K562 (cell line): ENCODE measurements at regions not wholly inside any gene's neighbourhood (a gene's known extent, or its start where the extent isn't known, plus 50 kb on each side); places are given as distances from the start of the nearest gene placed in this dataset.

Experiments used
- ATAC-seq: fragments of 200-7000 bp; cut with Tn5 transposase; 3 replicates; pipeline ENCODE4 v1.9.1; 2020; ENCODE audit warnings: moderate library complexity
- BruUV-seq: library from RNA; stranded (reverse); fragments of 400-500 nt; replicated peaks from 2 replicates; lab custom pipeline; 2021; lab: Mats Ljungman, UMichigan
- CTCF ChIA-PET: fragments of 300-600 bp; formaldehyde crosslinking; extraction: SDS; loops from one replicate; lab custom pipeline; 2021; ENCODE audit warnings: low intra/inter-chr PET ratio; lab: Yijun Ruan, JAX
- POLR2A ChIA-PET: fragments of 300-600, 350-650 bp; sonication (Branson Sonifier 250); formaldehyde crosslinking; extraction: SDS; loops from one replicate; lab custom pipeline; 2021; ENCODE audit warnings: antibody characterized with exemption, inconsistent platforms; lab: Yijun Ruan, JAX
- DNase-seq, 4 experiments: peaks; one replicate each; pipeline versions ENCODE4 v3.0.0 to v3.0.0-alpha.2; 2011 to 2018; ENCODE audit warnings: low spot score in 3 of 4, mixed read lengths in 3 of 4; ENCODE audit errors: extremely low read depth in 1 of 4
- FAIRE-seq: peaks from 2 replicates; lab custom pipeline; 2011; peaks lifted over from hg19 to GRCh38; lab: Jason Lieb, UNC
- H2AFZ ChIP-seq: 2 replicates; pipeline ENCODE4 v1.6.0; 2011; ENCODE audit warnings: low read depth, low read length, control low read depth, inconsistent platforms
- H3K27ac ChIP-seq: fragments of 200-600 bp; 3 replicates; pipeline ENCODE4 v1.8.0; 2011; ENCODE audit warnings: low read depth, mild to moderate bottlenecking, control low read depth, inconsistent platforms, low read length, moderate library complexity, mixed read lengths; ENCODE audit errors: extremely low read depth
- H3K27me3 ChIP-seq, 2 experiments: fragments of 300-600 bp in 1 of 2; 2 replicates in 1 of 2; 3 replicates in 1 of 2; pipeline versions ENCODE4 v1.6.0 to v1.8.0; 2011; ENCODE audit warnings: inconsistent platforms in 2 of 2, low read length in 2 of 2, mild to moderate bottlenecking in 1 of 2, mixed read lengths in 1 of 2, moderate library complexity in 1 of 2; ENCODE audit not compliant: control insufficient read depth in 2 of 2, insufficient read depth in 2 of 2
- H3K36me3 ChIP-seq: fragments of 300-600 bp; 3 replicates; pipeline ENCODE4 v1.8.0; 2011; ENCODE audit warnings: mild to moderate bottlenecking, low read length, inconsistent platforms; ENCODE audit not compliant: control insufficient read depth, insufficient read depth
- H3K4me1 ChIP-seq, 2 experiments: fragments of 200-600 bp in 1 of 2; replicated peaks in 1 of 2; 2 replicates in 1 of 2; 3 replicates in 1 of 2; pipeline versions ENCODE4 v1.5.1 to v1.8.0; 2011; ENCODE audit warnings: inconsistent platforms in 2 of 2, low read length in 2 of 2, mild to moderate bottlenecking in 1 of 2, mixed read lengths in 1 of 2, moderate library complexity in 1 of 2; ENCODE audit not compliant: control insufficient read depth in 2 of 2, insufficient read depth in 2 of 2
- H3K4me2 ChIP-seq: 2 replicates; pipeline ENCODE4 v1.6.1; 2011; ENCODE audit warnings: low read length, control low read depth, inconsistent platforms, mixed read lengths; ENCODE audit not compliant: insufficient read depth
- H3K4me3 ChIP-seq: fragments of 200-600 bp; sonication (generic), shearing (Covaris generic); 2 replicates; pipeline ENCODE4 v1.5.1; 2016; ENCODE audit warnings: control low read depth, inconsistent platforms
- H3K79me2 ChIP-seq: fragments of 200-600 bp; 3 replicates; pipeline ENCODE4 v1.8.0; 2011; ENCODE audit warnings: low read length, inconsistent platforms; ENCODE audit not compliant: control insufficient read depth, insufficient read depth
- H3K9ac ChIP-seq, 2 experiments: 2 replicates each; pipeline versions ENCODE4 v1.6.0 to v1.6.1; 2011; ENCODE audit warnings: low read depth in 2 of 2, low read length in 2 of 2, control low read depth in 1 of 2, inconsistent platforms in 1 of 2, mild to moderate bottlenecking in 1 of 2, mixed read lengths in 1 of 2; ENCODE audit not compliant: insufficient read depth in 1 of 2
- H3K9me1 ChIP-seq: one replicate; pipeline ENCODE4 v1.6.0; 2011; ENCODE audit warnings: inconsistent platforms, mild to moderate bottlenecking, low read length, moderate library complexity; ENCODE audit not compliant: control insufficient read depth, insufficient read depth
- H3K9me3 ChIP-seq: replicated peaks from 2 replicates; pipeline ENCODE4 v1.5.1; 2011; ENCODE audit warnings: low read depth, low read length, inconsistent platforms; ENCODE audit not compliant: control insufficient read depth, insufficient read depth
- H4K20me1 ChIP-seq: replicated peaks from 2 replicates; pipeline ENCODE4 v1.6.1; 2011; ENCODE audit warnings: low read length, inconsistent platforms, mixed read lengths; ENCODE audit not compliant: control insufficient read depth, insufficient read depth
- CBFB ChIP-seq: sonication (generic); formaldehyde crosslinking; IDR thresholded peaks from 2 replicates; pipeline ENCODE4 v1.4.0; 2020; ENCODE audit warnings: mild to moderate bottlenecking, missing genetic modification reagents
- DPF2 ChIP-seq: fragments of 450-650 bp; IDR thresholded peaks from 2 replicates; pipeline ENCODE4 v1.6.1; 2016
- FOXO4 ChIP-seq: fragments of 450-650 bp; formaldehyde crosslinking; IDR thresholded peaks from 2 replicates; pipeline ENCODE4 v1.4.0; 2020; ENCODE audit warnings: mild to moderate bottlenecking, moderate library complexity
- GTF2F1 ChIP-seq: IDR thresholded peaks from 2 replicates; pipeline ENCODE4 v1.6.1; 2011; ENCODE audit warnings: low read depth, low read length, improper control_type of control experiment
- HEY1 ChIP-seq: fragments of 250-450 bp; sonication (Bioruptor Pico); IDR thresholded peaks from 2 replicates; pipeline ENCODE4 v1.5.0; 2020; ENCODE audit warnings: mild to moderate bottlenecking, moderate library complexity, borderline replicate concordance
- IFI16 ChIP-seq: fragments of 250-450 bp; sonication (Bioruptor Pico); IDR thresholded peaks from 2 replicates; pipeline ENCODE4 v2.1.2; 2022; ENCODE audit warnings: mild to moderate bottlenecking, inconsistent platforms
- MLX ChIP-seq, 2 experiments: fragments of 450-650 bp in 1 of 2; sonication (generic) in 1 of 2; formaldehyde crosslinking; conservative IDR thresholded peaks; 2 replicates each; pipeline versions ENCODE4 v1.4.0 to v1.8.1; 2020 to 2022; ENCODE audit warnings: mild to moderate bottlenecking in 1 of 2, missing genetic modification reagents in 1 of 2
- MYNN ChIP-seq, 2 experiments: sonication (generic); formaldehyde crosslinking in 1 of 2; IDR thresholded peaks; 2 replicates each; pipeline versions ENCODE4 v1.5.0 to v1.6.1; 2016 to 2020; ENCODE audit warnings: antibody characterized with exemption in 1 of 2, missing genetic modification reagents in 1 of 2
- NKRF ChIP-seq: fragments of 450-650 bp; IDR thresholded peaks from 2 replicates; pipeline ENCODE4 v1.6.1; 2016; ENCODE audit warnings: borderline replicate concordance
- RBM15 ChIP-seq: fragments of 200-400 bp; formaldehyde crosslinking; IDR thresholded peaks from 2 replicates; pipeline ENCODE4 v1.6.1; 2018; ENCODE audit warnings: mild to moderate bottlenecking, low read length, moderate library complexity; ENCODE audit not compliant: insufficient read depth
- SRF ChIP-seq, 2 experiments: fragments of 250-450, 450-650 bp in 1 of 2; sonication (Bioruptor Pico) in 1 of 2; sonication (generic) in 1 of 2; formaldehyde crosslinking; IDR thresholded peaks; 2 replicates each; pipeline versions ENCODE4 v1.5.0 to v1.5.1; 2020 to 2022; ENCODE audit warnings: mild to moderate bottlenecking in 1 of 2, missing genetic modification reagents in 1 of 2
- TAF9B ChIP-seq: fragments of 450-650 bp; IDR thresholded peaks from 2 replicates; pipeline ENCODE4 v1.6.1; 2018; ENCODE audit warnings: mild to moderate bottlenecking; ENCODE audit not compliant: partially characterized antibody
- TEAD2 ChIP-seq: fragments of 450-650 bp; IDR thresholded peaks from 2 replicates; pipeline ENCODE4 v1.6.1; 2016; ENCODE audit warnings: missing genetic modification characterization, control low read depth, missing compliant biosample characterization
- ZNF444 ChIP-seq: fragments of 250-450 bp; sonication (Bioruptor Pico); IDR thresholded peaks from 2 replicates; pipeline ENCODE4 v1.4.0; 2020; ENCODE audit warnings: mild to moderate bottlenecking, moderate library complexity
- ZNF445 ChIP-seq: fragments of 250-450 bp; sonication (Bioruptor Pico); IDR thresholded peaks from 2 replicates; pipeline ENCODE4 v1.4.0; 2020; ENCODE audit warnings: low read depth, mild to moderate bottlenecking, moderate library complexity
- ZNF551 ChIP-seq: fragments of 250-450 bp; sonication (Bioruptor Pico); IDR thresholded peaks from 2 replicates; pipeline ENCODE4 v1.5.0; 2021; ENCODE audit warnings: mild to moderate bottlenecking, moderate library complexity
- ZNF583 ChIP-seq: fragments of 250-450 bp; sonication (Bioruptor Pico); IDR thresholded peaks from 2 replicates; pipeline ENCODE4 v1.4.0; 2020
- ZNF75A ChIP-seq: fragments of 450-650 bp; formaldehyde crosslinking; IDR thresholded peaks from 2 replicates; pipeline ENCODE4 v1.4.0; 2020; ENCODE audit warnings: mild to moderate bottlenecking
- ZNF77 ChIP-seq: fragments of 250-450 bp; sonication (Bioruptor Pico); IDR thresholded peaks from 2 replicates; pipeline ENCODE4 v1.5.0; 2020
- ZNF780A ChIP-seq: fragments of 250-450 bp; sonication (Bioruptor Pico); IDR thresholded peaks from 2 replicates; pipeline ENCODE4 v1.5.0; 2021; ENCODE audit warnings: mild to moderate bottlenecking
- WGBS: fragments of 100-300 bp; shearing (Covaris generic); methylation state at CpG from one replicate; pipeline ENCODE4 v1.1.6; 2016; ENCODE audit warnings: low coverage, mixed read lengths; ENCODE audit not compliant: insufficient coverage; ENCODE audit errors: missing lambda C conversion rate; 5-methylcytosine and 5-hydroxymethylcytosine counted together
- in situ Hi-C: fragments of 300-500 bp; cut with MboI; formaldehyde crosslinking; loops from 4 replicates; pipeline ENCODE4 v1.15.0; 2018; ENCODE audit warnings: inconsistent platforms, mixed read lengths
- intact Hi-C: fragments of 100-400 bp; cut with micrococcal nuclease; formaldehyde crosslinking; loops from 2 replicates; pipeline ENCODE4 v1.14.2; 2022

- Histone ChIP-seq H3K27me3 (peaks cover 19 to 21% of the 10 kb centered on the region in 2 experiments), H3K4me1 (peaks cover 0 to 3% of the 10 kb centered on the region in 2 experiments; a peak in 2 of 5 replicates), H4K20me1 (no peaks in the 10 kb centered on the region), H3K79me2 (no peaks in the 10 kb centered on the region), H3K4me2 (no peak overlapping the region), H3K4me3 (no peak overlapping the region), H3K36me3 (no peaks in the 10 kb centered on the region), H3K9me3 (no peaks in the 10 kb centered on the region), H2AFZ (no peak overlapping the region), H3K9me1 (no peaks in the 10 kb centered on the region), H3K9ac (no peak overlapping the region), H3K27ac (no peak overlapping the region)
- WGBS: 0% methylated on average over 4 of the region's 4 CpGs
- POLR2A ChIA-PET: interaction anchor here (1.0 kb wide), 1 partner anchor 19 kb away, joined by 3 read pairs; no protein-coding TSS in a partner anchor
- FAIRE-seq (no peak), ATAC-seq (no peak), DNase-seq (no peak)
- in situ Hi-C loops: no loop called here
- intact Hi-C loops: no loop called here
- TF ChIP-seq ZNF77: no peak
- no peak for TF ChIP-seq GTF2F1
- TF ChIP-seq ZNF780A (CRISPR knock-in tag): no peak
- no peak for TF ChIP-seq FOXO4 (CRISPR knock-in tag)
- TF ChIP-seq HEY1 (CRISPR knock-in tag): no peak
- TF ChIP-seq CBFB (CRISPR knock-in tag): no peak
- no peak for TF ChIP-seq SRF (CRISPR knock-in tag; IDR thresholded peaks at IDR 0.05)
- no peak for TF ChIP-seq TAF9B
- no peak for TF ChIP-seq ZNF551
- no peak for TF ChIP-seq RBM15
- TF ChIP-seq TEAD2: no peak
- no peak for TF ChIP-seq DPF2
- TF ChIP-seq IFI16 (CRISPR knock-in tag): no peak
- no peak for TF ChIP-seq ZNF75A (CRISPR knock-in tag)
- TF ChIP-seq MYNN (IDR thresholded peaks at IDR 0.05): no peak
- TF ChIP-seq MYNN (CRISPR knock-in tag; IDR thresholded peaks at IDR 0.05): no peak
- TF ChIP-seq NKRF: no peak
- no peak for TF ChIP-seq ZNF444 (CRISPR knock-in tag)
- TF ChIP-seq ZNF445 (CRISPR knock-in tag): no peak
- TF ChIP-seq MLX (CRISPR knock-in tag; conservative IDR thresholded peaks at IDR 0.05): no peak
- no peak for TF ChIP-seq ZNF583 (CRISPR knock-in tag)
- CTCF ChIA-PET: no interaction called here
- BruUV-seq: no TSS peak
These were observed 315.8 kb downstream of the SOX4 start for GRCh38 chr6:21909321-21909720.
